GM23248 (cell line): ENCODE measurements at regions not wholly inside any gene's neighbourhood (a gene's known extent, or its start where the extent isn't known, plus 50 kb on each side); places are given as distances from the start of the nearest gene placed in this dataset.

ENCODE experiments used
- EZH2 ChIP-seq: fragments of 200-600 bp; sonication (generic); IDR thresholded peaks from 2 replicates; pipeline ENCODE4 v1.6.1; 2018; ENCODE audit warnings: antibody characterized with exemption, mild to moderate bottlenecking; ENCODE audit not compliant: insufficient read depth, poor library complexity, severe bottlenecking
- EZH2phosphoT487 ChIP-seq: fragments of 200-600 bp; sonication (generic); IDR thresholded peaks from 2 replicates; pipeline ENCODE4 v1.6.1; 2018; ENCODE audit warnings: antibody characterized with exemption, moderate library complexity, mild to moderate bottlenecking, low read depth; ENCODE audit not compliant: insufficient read depth

GRCh38 chr9:73280113-73280512, 128.4 kb downstream of the ANXA1 start:
- TF ChIP-seq EZH2 (no peak), EZH2phosphoT487 (no peak)
